OCI-LY7 (cell line): ENCODE measurements at regions not wholly inside any gene's neighbourhood (a gene's known extent, or its start where the extent isn't known, plus 50 kb on each side); places are given as distances from the start of the nearest gene placed in this dataset.

ENCODE experiments used
- BruUV-seq: library from RNA; stranded (reverse); fragments of 400-500 nt; replicated peaks from 2 replicates; lab custom pipeline; 2021; lab: Mats Ljungman, UMichigan
- CTCF ChIA-PET: fragments of 300-600 bp; sonication (Branson Sonifier 250); formaldehyde crosslinking; loops from one replicate; lab custom pipeline; 2022; ENCODE audit warnings: antibody characterized with exemption; ENCODE audit not compliant: unreplicated experiment; lab: Charles Lee
- POLR2A ChIA-PET: fragments of 300-600 bp; sonication (Branson Sonifier 250); formaldehyde crosslinking; loops from one replicate; lab custom pipeline; 2022; ENCODE audit warnings: antibody characterized with exemption; lab: Charles Lee
- DNase-seq: peaks from one replicate; pipeline ENCODE4 v3.0.0-alpha.2; 2015; ENCODE audit warnings: low spot score
- H2AFZ ChIP-seq: fragments of 200-600 bp; sonication (generic), shearing (Covaris generic); 2 replicates; pipeline ENCODE4 v1.6.1; 2014; ENCODE audit warnings: mild to moderate bottlenecking, antibody characterized with exemption, low read length, moderate library complexity
- H3K27ac ChIP-seq: fragments of 200-600 bp; sonication (generic); 2 replicates; pipeline ENCODE4 v1.5.1; 2014; ENCODE audit warnings: mixed run types, low read depth, mild to moderate bottlenecking, moderate library complexity, low read length, inconsistent platforms; ENCODE audit not compliant: poor library complexity, severe bottlenecking
- H3K36me3 ChIP-seq: fragments of 200-600 bp; sonication (generic); 2 replicates; pipeline ENCODE4 v1.6.1; 2014; ENCODE audit warnings: mild to moderate bottlenecking, antibody characterized with exemption, low read length, moderate library complexity, mixed read lengths; ENCODE audit not compliant: insufficient read depth
- H3K4me1 ChIP-seq: fragments of 200-600 bp; sonication (generic); 2 replicates; pipeline ENCODE4 v1.5.1; 2014; ENCODE audit warnings: mild to moderate bottlenecking, low read length; ENCODE audit not compliant: insufficient read depth, poor library complexity, severe bottlenecking
- H3K4me2 ChIP-seq: fragments of 200-600 bp; sonication (generic); 2 replicates; pipeline ENCODE4 v1.6.1; 2014; ENCODE audit warnings: mild to moderate bottlenecking, low read length
- H3K4me3 ChIP-seq: fragments of 200-600 bp; sonication (generic); 2 replicates; pipeline ENCODE4 v1.5.1; 2014; ENCODE audit warnings: mild to moderate bottlenecking, low read depth, low read length; ENCODE audit not compliant: poor library complexity, severe bottlenecking
- H3K79me2 ChIP-seq: fragments of 200-600 bp; sonication (generic); 2 replicates; pipeline ENCODE4 v1.6.1; 2016; ENCODE audit warnings: low read depth, mild to moderate bottlenecking, low read length, moderate library complexity, mixed read lengths; ENCODE audit not compliant: insufficient read depth
- H3K9me2 ChIP-seq: fragments of 200-600 bp; sonication (generic); 2 replicates; pipeline ENCODE4 v1.6.1; 2016; ENCODE audit warnings: mild to moderate bottlenecking, low read length, mixed read lengths; ENCODE audit not compliant: insufficient read depth
- H3K9me3 ChIP-seq: fragments of 200-600 bp; sonication (generic); 2 replicates; pipeline ENCODE4 v1.6.1; 2014; ENCODE audit warnings: mild to moderate bottlenecking, mixed run types, low read length, mixed read lengths
- H4K20me1 ChIP-seq: fragments of 200-600 bp; sonication (generic); 2 replicates; pipeline ENCODE4 v1.6.1; 2014; ENCODE audit warnings: mild to moderate bottlenecking, antibody characterized with exemption, low read length, moderate library complexity, mixed read lengths; ENCODE audit not compliant: insufficient read depth
- CTCF ChIP-seq: fragments of 200-600 bp; sonication (generic); conservative IDR thresholded peaks from 2 replicates; pipeline ENCODE4 v1.5.1; 2014; ENCODE audit warnings: mild to moderate bottlenecking, antibody characterized with exemption, low read length, moderate library complexity, mixed read lengths
- EZH2phosphoT487 ChIP-seq: fragments of 200-600 bp; sonication (generic); IDR thresholded peaks from 2 replicates; pipeline ENCODE4 v1.6.1; 2018; ENCODE audit warnings: low read depth, borderline replicate concordance, mild to moderate bottlenecking, mixed run types, antibody characterized with exemption, low read length, moderate library complexity, mixed read lengths
- intact Hi-C: fragments of 100-400 bp; cut with micrococcal nuclease; formaldehyde crosslinking; loops from one replicate; pipeline ENCODE4 v1.10.0; 2022; ENCODE audit not compliant: unreplicated experiment

- no peak overlapping the region for H2AFZ ChIP-seq
- no peak for DNase-seq
- intact Hi-C loops, result no loop called here
- no peak overlapping the region for H3K27ac ChIP-seq
- H4K20me1 ChIP-seq, result no peaks in the 10 kb centered on the region
- no peak overlapping the region for H3K4me3 ChIP-seq
- no peak for TF ChIP-seq EZH2phosphoT487
- POLR2A ChIA-PET, result interaction anchor here (0.7 kb wide), 1 partner anchor 604 kb away, joined by 4 read pairs; no protein-coding TSS in a partner anchor
- CTCF ChIA-PET, result interaction anchor here (1.1 kb wide), 1 partner anchor 10 kb away, joined by 3 read pairs; no protein-coding TSS in a partner anchor
- H3K9me3 ChIP-seq, result no peaks in the 10 kb centered on the region
- no peaks in the 10 kb centered on the region for H3K4me1 ChIP-seq
- no peaks in the 10 kb centered on the region for H3K9me2 ChIP-seq
- H3K4me2 ChIP-seq, result no peak overlapping the region
- no peaks in the 10 kb centered on the region for H3K79me2 ChIP-seq
- H3K36me3 ChIP-seq, result no peaks in the 10 kb centered on the region
- BruUV-seq, result no TSS peak
These were observed 104.0 kb downstream of the ABHD5 start for GRCh38 chr3:43794776-43795175.

- no peak overlapping the region for H3K27ac ChIP-seq
- BruUV-seq, result no TSS peak
- no peak overlapping the region for H3K4me2 ChIP-seq
- H3K4me1 ChIP-seq, result no peaks in the 10 kb centered on the region
- no peaks in the 10 kb centered on the region for H3K36me3 ChIP-seq
- ChIA-PET CTCF (interaction anchor here (1.1 kb wide), 1 partner anchor 10 kb away, joined by 3 read pairs; no protein-coding TSS in a partner anchor), POLR2A (no interaction called here)
- no peak for DNase-seq
- H3K79me2 ChIP-seq, result no peaks in the 10 kb centered on the region
- no peaks in the 10 kb centered on the region for H3K9me3 ChIP-seq
- H2AFZ ChIP-seq, result no peak overlapping the region
- TF ChIP-seq CTCF, result no peak
- TF ChIP-seq EZH2phosphoT487, result no peak
- H3K4me3 ChIP-seq, result no peak overlapping the region
- H3K9me2 ChIP-seq, result no peaks in the 10 kb centered on the region
- H4K20me1 ChIP-seq, result no peaks in the 10 kb centered on the region
- intact Hi-C loops, result no loop called here
These were observed 104.8 kb downstream of the ABHD5 start for GRCh38 chr3:43795491-43795890.

- ChIA-PET POLR2A (no interaction called here), CTCF (no interaction called here)
- intact Hi-C loops, result no loop called here
- Histone ChIP-seq H3K4me2 (no peak overlapping the region), H3K79me2 (no peaks in the 10 kb centered on the region), H3K9me2 (no peaks in the 10 kb centered on the region), H3K27ac (no peak overlapping the region), H2AFZ (no peak overlapping the region), H4K20me1 (no peaks in the 10 kb centered on the region), H3K4me3 (no peak overlapping the region), H3K36me3 (no peaks in the 10 kb centered on the region), H3K4me1 (no peaks in the 10 kb centered on the region), H3K9me3 (no peaks in the 10 kb centered on the region)
- no TSS peak for BruUV-seq
- TF ChIP-seq CTCF, result no peak
- TF ChIP-seq EZH2phosphoT487, result no peak
- no peak for DNase-seq
These were observed 105.4 kb downstream of the ABHD5 start for GRCh38 chr3:43796041-43796596.
